H4 (cell line): ENCODE measurements at regions not wholly inside any gene's neighbourhood (a gene's known extent, or its start where the extent isn't known, plus 50 kb on each side); places are given as distances from the start of the nearest gene placed in this dataset.

Experiments used
- DNase-seq: peaks from one replicate; pipeline ENCODE4 v3.0.0-alpha.2; 2015; ENCODE audit warnings: low spot score

- DNase-seq, result no peak
Observed at GRCh38 chr4:7127576-7127975, 59.7 kb upstream of the GRPEL1 start.

GRCh38 chr4:7126981-7127380 is 59.1 kb upstream of the GRPEL1 start:
- no peak for DNase-seq

DNA sequence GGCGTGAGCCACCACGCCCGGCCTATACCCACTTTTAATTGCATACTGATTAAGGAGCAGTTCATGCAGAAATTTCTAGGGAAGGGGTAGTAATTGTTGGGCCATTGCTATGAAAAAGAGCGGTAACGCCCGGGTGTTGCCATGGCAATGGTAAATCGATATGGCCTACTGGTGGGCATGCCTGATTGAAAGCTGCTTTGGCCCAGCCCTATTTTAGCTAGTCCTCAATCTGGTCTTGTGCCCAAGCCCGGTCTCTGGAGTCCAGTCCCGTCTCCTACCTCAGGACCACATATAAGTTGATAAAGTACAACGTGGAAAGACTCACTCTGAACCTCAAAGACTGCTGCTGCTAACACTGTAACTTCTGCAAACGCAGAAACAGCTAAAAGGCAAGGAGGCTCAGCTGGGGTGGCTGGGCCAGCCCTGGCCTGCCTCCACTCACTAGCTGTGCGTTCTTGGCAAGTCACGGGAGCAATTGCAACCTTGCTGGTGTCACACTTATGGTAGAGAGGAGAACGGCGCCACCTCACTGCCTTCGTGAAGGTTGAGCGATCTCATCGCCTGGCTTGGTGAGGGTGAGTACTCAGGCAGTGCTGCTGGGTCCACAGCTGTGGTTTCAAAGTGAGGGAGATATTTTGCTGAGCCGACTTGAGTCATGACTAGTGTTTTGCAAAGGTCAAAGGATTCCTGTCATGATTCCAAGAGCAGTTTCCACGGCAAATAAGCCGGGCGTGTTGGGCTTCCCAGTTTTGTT is 57.0 kb upstream of the GRPEL1 start:
- DNase-seq, result peak; percentile 72

DNA sequence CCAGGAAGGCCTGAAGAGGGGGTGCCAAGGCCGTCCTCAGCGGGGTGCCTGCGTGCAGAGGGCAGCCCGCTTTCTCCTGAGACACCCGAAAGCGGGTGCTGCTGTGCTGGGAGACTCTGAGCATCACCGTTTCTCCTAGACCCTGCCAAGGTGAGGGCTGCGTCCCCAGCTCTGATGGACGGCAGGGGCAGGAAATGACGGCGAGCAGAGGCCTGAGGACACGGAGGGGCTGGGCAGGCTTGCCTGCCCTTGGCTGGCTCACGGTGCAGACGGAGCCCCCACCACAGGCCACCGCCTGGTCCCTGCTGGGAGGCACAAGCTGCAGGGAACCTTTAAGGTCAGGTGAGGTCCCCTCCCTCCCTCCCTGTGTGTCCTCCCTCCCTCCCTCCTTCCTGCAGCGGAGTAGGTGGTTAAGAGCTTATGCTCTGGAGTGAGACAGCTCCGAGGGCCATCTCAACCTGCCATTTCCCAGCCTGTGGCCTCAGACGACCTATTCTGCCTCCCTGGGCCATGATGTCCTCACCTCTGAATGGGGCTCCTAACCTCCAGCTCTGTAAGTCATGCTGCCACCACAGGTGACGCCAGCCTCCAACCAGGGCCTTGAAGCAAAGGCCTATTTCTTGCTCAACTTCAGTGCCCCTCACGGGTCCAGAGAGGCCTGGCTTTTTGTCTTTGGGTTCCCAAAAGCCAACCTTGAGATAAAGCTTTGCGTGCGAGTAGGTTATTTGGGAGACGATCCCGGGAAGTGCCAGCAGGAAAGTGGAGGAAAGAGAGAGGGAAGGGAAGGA is 54.2 kb upstream of the GRPEL1 start:
- DNase-seq, result no peak

GRCh38 chr4:7121174-7121573 is 53.3 kb upstream of the GRPEL1 start:
- DNase-seq, result no peak

DNA sequence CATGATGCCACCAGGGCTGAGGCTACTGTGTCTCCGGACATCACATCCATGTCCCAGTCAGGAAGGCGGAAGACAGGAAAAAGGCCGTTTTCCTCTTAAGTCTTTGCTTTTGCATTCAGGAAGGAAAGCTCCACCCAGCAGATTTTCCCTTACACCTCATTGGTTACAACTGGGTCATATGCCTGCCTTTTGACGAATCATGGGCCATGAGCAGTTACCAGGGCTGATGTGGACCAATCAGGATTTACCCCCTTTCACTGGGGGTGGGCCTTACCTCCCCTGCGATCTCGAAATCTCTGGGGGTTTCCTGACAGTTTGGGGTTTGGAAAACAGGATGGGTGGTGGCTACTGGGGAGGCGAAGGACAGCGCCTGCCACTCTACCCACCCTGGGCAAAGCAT is 52.5 kb upstream of the GRPEL1 start:
- DNase-seq, result peak; percentile 37

DNA sequence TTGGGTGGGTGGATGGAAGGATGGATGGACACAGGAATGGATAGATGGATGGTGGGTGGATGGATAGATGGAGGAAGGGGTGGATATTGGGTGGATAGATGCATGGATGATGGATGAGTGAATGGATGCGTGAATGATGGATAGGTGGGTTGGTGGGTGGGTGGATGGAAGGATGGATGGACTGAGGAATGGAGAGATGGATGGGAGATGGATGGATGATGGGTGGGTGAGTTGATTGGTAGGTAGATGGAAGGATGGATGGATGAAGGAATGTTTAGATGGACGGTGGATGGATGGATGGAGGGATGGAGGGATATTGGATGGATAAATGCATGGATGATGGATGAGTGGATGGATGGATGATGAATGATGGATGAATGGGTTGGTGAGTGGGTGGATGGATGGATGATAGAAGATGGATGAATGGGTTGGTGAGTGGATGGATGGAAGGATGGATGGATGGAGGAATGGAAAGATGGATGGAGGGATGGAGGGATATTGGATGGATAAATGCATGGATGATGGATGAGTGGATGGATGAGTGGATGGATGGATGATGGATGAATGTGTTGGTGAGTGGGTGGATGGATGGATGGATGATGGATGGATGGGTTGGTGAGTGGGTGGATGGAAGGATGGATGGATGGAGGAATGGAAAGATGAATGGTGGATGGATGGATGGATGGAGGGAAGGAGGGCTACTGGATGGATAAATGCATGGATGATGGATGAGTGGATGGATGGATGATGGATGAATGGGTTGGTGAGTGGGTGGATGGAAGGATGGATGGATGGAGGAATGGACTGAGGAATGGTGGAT is 50.4 kb upstream of the GRPEL1 start:
- no peak for DNase-seq
